ENCODE measurements at regions not wholly inside any gene's neighbourhood (a gene's known extent, or its start where the extent isn't known, plus 50 kb on each side); places are given as distances from the start of the nearest gene placed in this dataset.
"Not testable (repeated sequence)": the region's sequence is repeated elsewhere in the genome, so short reads cannot be mapped to it uniquely, and the experiment has no call there.

DNA sequence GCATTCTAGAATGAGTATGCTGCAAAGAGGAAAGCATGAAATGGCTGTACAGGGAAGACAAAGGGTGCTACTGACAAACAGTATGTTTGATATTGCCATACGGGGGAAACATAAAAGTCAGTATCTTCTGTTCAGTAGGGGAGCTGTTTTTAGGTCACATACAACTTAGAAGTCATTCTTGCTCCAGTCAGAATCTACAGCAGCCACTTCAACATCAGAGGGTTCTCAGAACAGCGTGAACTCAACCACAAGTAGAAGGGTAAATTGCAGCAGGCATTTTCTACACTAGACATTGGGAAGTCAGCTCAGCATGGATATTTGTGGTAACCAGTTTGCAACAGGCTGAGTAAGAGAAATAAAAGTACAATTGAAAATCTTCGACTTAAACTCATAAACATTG is 1241.8 kb upstream of the GOT2 start:
- no peak for DNase-seq (ENCODE audit: low read depth)
- H3K4me3 ChIP-seq (ENCODE audit: low read depth, low read length), result no peak overlapping the region
- TF ChIP-seq, protein P1, sequence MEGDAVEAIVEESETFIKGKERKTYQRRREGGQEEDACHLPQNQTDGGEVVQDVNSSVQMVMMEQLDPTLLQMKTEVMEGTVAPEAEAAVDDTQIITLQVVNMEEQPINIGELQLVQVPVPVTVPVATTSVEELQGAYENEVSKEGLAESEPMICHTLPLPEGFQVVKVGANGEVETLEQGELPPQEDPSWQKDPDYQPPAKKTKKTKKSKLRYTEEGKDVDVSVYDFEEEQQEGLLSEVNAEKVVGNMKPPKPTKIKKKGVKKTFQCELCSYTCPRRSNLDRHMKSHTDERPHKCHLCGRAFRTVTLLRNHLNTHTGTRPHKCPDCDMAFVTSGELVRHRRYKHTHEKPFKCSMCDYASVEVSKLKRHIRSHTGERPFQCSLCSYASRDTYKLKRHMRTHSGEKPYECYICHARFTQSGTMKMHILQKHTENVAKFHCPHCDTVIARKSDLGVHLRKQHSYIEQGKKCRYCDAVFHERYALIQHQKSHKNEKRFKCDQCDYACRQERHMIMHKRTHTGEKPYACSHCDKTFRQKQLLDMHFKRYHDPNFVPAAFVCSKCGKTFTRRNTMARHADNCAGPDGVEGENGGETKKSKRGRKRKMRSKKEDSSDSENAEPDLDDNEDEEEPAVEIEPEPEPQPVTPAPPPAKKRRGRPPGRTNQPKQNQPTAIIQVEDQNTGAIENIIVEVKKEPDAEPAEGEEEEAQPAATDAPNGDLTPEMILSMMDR (IDR thresholded peaks at IDR 0.05; ENCODE audit: insufficient read depth, low read length), result no peak

DNA sequence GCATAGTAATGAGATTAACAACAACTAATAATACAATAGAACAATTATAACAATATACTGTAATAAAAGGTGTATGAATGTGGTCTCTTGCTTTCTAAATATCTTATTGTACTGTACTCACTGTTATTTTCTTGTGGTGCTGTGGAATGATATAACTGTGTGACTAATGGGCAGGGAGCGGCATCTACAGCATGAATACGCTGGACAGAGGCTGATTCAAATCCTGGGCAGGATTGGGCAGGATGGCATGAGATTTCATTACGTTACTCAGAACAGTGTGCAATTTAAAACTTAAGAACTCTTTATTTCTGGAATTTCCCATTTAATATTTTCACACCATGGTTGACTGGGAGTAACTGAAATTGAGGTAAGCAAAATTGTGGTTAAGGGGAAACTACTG is 1239.8 kb upstream of the GOT2 start:
- TF ChIP-seq, protein P1 (IDR thresholded peaks at IDR 0.05; ENCODE audit: insufficient read depth, low read length), result no peak
- H3K4me3 ChIP-seq (ENCODE audit: low read depth, low read length), result no peak overlapping the region
- no peak for DNase-seq (ENCODE audit: low read depth)

DNA sequence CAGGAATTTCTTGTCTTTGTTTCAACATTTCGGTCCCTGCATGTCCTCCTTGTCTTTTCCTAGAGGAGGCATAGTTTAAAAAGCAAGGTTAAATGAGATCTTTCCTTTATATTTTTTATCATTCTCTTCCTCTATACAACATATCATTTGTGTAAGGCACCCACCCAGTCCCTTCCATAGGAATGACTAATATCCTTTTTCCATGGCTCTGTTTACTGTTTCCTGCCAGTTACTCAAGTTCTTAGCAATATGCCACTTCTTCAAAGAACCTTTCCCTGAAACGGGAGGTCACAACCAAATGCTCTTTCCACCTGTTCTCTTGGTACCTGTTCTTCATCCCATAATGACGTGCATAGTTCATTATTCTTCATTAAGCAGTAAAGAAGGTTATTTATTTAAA is 1237.1 kb upstream of the GOT2 start:
- no peak overlapping the region for H3K4me3 ChIP-seq (ENCODE audit: low read depth, low read length)
- DNase-seq (ENCODE audit: low read depth), result no peak
- TF ChIP-seq, protein P1 (IDR thresholded peaks at IDR 0.05; ENCODE audit: insufficient read depth, low read length), result no peak

DNA sequence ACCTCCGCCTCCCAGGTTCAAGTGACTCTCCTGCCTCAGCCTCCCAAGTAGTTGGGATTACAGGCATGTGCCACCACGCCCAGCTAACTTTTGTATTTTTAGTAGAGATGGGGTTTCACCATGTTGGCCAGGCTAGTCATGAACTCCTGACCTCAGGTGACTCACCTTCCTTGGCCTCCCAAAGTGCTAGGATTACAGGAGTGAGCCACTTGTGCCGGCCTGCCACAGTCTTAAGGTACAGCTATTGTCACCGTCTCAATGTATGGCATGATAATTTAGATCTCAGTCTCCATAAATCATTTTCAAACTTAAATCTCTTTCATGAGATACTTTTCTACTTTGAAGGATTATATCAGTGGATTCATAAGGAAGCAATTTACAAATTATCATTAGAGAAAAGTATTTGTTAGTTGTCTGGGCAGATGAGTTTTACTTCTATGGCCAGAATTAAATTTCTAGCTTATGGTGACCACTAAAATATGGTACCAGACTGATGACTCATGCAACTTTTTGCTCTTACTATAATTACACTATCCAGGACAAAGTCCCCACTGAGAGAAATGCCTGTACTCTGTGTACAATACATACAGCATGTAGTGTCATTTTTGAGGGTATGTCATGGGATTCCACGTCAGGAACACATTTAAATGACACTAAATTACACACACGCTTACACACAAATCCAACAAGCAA is 1230.3 kb upstream of the GOT2 start:
- TF ChIP-seq, protein P1 (IDR thresholded peaks at IDR 0.05; ENCODE audit: insufficient read depth, low read length), result no peak
- no peak for DNase-seq (ENCODE audit: low read depth)
- no peak overlapping the region for H3K4me3 ChIP-seq (ENCODE audit: low read depth, low read length)

DNA sequence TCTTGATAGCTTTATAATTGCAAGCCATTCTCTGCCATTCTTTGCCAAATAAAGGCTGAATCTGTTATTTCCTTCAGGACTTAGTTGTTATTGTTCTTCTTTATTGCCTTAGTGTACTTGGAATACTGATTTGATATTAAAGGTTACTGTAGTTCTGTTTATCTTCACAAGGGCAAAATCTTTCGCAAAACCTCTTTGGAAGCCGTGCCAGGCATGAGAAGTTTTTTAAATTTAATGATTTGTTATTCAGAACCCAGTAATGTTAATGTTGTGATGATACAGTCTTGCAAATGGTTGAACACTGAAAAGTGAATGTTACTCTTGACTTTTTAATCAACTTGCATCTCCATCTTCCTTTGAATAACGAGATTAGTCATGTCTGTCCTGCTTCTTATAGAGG is 1225.2 kb upstream of the GOT2 start:
- no peak for DNase-seq (ENCODE audit: low read depth)
- TF ChIP-seq, protein P1 (IDR thresholded peaks at IDR 0.05; ENCODE audit: insufficient read depth, low read length), result no peak
- H3K4me3 ChIP-seq (ENCODE audit: low read depth, low read length), result no peak overlapping the region

DNA sequence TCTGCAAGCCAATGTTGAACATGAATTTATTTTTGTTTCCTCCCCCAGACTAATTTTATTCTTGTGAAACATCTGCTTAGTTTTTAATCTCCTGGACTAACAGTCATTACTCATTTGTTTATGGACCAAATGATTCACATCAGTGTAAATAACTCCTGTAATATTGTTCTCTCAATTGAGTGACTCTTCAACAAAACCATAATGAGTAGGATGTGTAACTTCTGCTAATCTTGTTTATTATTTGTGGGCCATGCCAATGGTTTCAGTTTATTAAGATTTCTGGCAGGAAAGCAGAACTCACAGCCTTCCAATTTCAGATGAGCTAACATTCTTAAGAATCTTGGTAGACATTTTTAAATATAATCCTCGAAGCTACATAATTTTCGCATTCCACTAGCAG is 1216.3 kb upstream of the GOT2 start:
- TF ChIP-seq, protein P1 (IDR thresholded peaks at IDR 0.05; ENCODE audit: insufficient read depth, low read length), result no peak

DNA sequence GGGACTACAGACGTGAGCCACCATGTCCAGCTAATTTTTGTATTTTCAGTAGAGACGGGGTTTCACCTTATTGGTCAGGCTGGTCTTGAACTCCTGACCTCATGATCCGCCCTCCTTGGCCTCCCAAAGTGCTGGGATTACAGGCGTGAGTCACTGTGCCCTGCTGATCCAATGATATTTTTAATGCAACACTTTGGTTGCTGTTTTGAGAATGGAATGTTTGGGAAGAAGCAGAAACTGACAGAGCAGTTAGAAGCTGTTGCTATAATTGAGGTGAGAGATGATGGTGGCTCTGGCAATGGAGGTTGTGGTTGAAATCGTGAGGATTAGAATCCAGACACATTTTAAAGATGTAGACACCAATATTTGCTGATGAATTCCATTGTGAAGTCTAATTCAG is 1209.9 kb upstream of the GOT2 start:
- H3K4me3 ChIP-seq (ENCODE audit: low read depth, low read length); DNase-seq (ENCODE audit: low read depth): not testable (repeated sequence)

More for the DNA sequence above, 1216.3 kb upstream of the GOT2 start:
- no peak overlapping the region for H3K4me3 ChIP-seq (ENCODE audit: low read depth, low read length)
- no peak for DNase-seq (ENCODE audit: low read depth)
